ENCODE measurements at regions not wholly inside any gene's neighbourhood (a gene's known extent, or its start where the extent isn't known, plus 50 kb on each side); places are given as distances from the start of the nearest gene placed in this dataset.
A peak's percentile ranks its signal among the peaks of the same experiment; 100 is the strongest.

GRCh38 chr16:56108056-56108471, 83.2 kb upstream of the GNAO1 start:
- H2AFZ ChIP-seq (ENCODE audit: low read length) = no peak overlapping the region
- peaks cover 0 to 7% of the 10 kb centered on the region in 2 donors for H3K4me1 ChIP-seq (ENCODE audit: control insufficient read depth in 2 of 2, insufficient read depth in 1 of 2, low read depth in 1 of 2, low read length in 2 of 2)
- no peak overlapping the region for H3K9ac ChIP-seq (ENCODE audit: low read depth, low read length, poor library complexity)
- no peak overlapping the region for H3K4me3 ChIP-seq (ENCODE audit: low read length in 2 of 2)
- no peak overlapping the region for H3K23ac ChIP-seq (ENCODE audit: low read depth, low read length, poor library complexity)
- no peaks in the 10 kb centered on the region for H3K79me1 ChIP-seq (ENCODE audit: low read depth, low read length)
- no peak overlapping the region for H3K4me2 ChIP-seq (ENCODE audit: insufficient read depth, low read length, poor library complexity, severe bottlenecking)
- H3K18ac ChIP-seq (ENCODE audit: low read length) = no peak overlapping the region
- H2BK15ac ChIP-seq (ENCODE audit: low read length) = no peak overlapping the region
- H3K27ac ChIP-seq (replicated peaks; ENCODE audit: low read length) = no peak overlapping the region
- WGBS, 2 donors (ENCODE audit: extremely low coverage in 2 of 2, insufficient read length in 2 of 2, insufficient replicate concordance in 1 of 2) = no CpG with 5 or more reads among the region's 2 CpGs
- no peak overlapping the region for H2AK5ac ChIP-seq (ENCODE audit: low read depth, low read length)
- no peak overlapping the region for H2BK5ac ChIP-seq (ENCODE audit: low read length)
- no peak overlapping the region for H3K14ac ChIP-seq (ENCODE audit: low read length)
- no peak overlapping the region for H2BK12ac ChIP-seq (ENCODE audit: low read length)
- DNase-seq (ENCODE audit: low spot score) = no peak
- H4K91ac ChIP-seq (ENCODE audit: low read depth, low read length, poor library complexity) = no peak overlapping the region
- no peaks in the 10 kb centered on the region for H3K27me3 ChIP-seq (ENCODE audit: control insufficient read depth in 3 of 3, insufficient read depth in 3 of 3, low read depth in 1 of 3, low read length in 3 of 3)
- no peak overlapping the region for H2BK120ac ChIP-seq (ENCODE audit: low read depth, low read length)
- no peak overlapping the region for H4K8ac ChIP-seq (ENCODE audit: low read depth, low read length)
- H3K9me3 ChIP-seq (replicated peaks in 1 of 2; ENCODE audit: control insufficient read depth in 2 of 2, insufficient read depth in 1 of 2, low read depth in 1 of 2, low read length in 2 of 2) = no peaks in the 10 kb centered on the region
- no peaks in the 10 kb centered on the region for H3K36me3 ChIP-seq (replicated peaks in 1 of 2; ENCODE audit: control insufficient read depth in 2 of 2, insufficient read depth in 2 of 2, low read length in 2 of 2)
- no peak overlapping the region for H3K4ac ChIP-seq (ENCODE audit: low read length)

DNA sequence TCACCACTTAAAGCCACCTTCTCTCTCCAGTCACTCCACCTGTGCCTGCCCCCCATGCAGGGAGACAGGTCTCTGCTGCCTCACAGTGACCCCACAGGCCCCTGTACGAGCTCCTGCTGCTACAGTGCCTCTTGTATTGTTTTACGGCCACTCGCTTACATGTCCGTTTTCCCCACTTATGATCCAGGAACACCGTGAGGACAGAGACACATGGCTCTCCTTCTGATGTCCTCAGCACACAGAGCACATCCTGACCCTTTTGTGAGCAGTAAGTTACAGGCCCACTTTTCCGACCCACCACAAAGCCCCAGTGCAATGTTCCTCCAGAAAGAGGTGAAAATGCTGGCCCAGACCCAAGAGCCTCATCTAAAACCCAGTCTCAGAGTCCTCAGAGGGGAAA, 84.8 kb upstream of the GNAO1 start:
- DNase-seq (ENCODE audit: low spot score) = no peak
- Histone ChIP-seq H4K8ac (ENCODE audit: low read depth, low read length) (no peak overlapping the region), H2BK120ac (ENCODE audit: low read depth, low read length) (no peak overlapping the region), H2BK12ac (ENCODE audit: low read length) (no peak overlapping the region), H3K36me3 (replicated peaks in 1 of 2; ENCODE audit: control insufficient read depth in 2 of 2, insufficient read depth in 2 of 2, low read length in 2 of 2) (no peaks in the 10 kb centered on the region), H4K91ac (ENCODE audit: low read depth, low read length, poor library complexity) (no peak overlapping the region), H3K9ac (ENCODE audit: low read depth, low read length, poor library complexity) (no peak overlapping the region), H3K27ac (replicated peaks; ENCODE audit: low read length) (no peak overlapping the region), H2BK15ac (ENCODE audit: low read length) (no peak overlapping the region), H2AK5ac (ENCODE audit: low read depth, low read length) (no peak overlapping the region), H3K18ac (ENCODE audit: low read length) (no peak overlapping the region), H3K14ac (ENCODE audit: low read length) (no peak overlapping the region), H3K9me3 (replicated peaks in 1 of 2; ENCODE audit: control insufficient read depth in 2 of 2, insufficient read depth in 1 of 2, low read depth in 1 of 2, low read length in 2 of 2) (no peaks in the 10 kb centered on the region), H3K4ac (ENCODE audit: low read length) (no peak overlapping the region), H3K4me3 (ENCODE audit: low read length in 2 of 2) (no peak overlapping the region), H3K4me1 (ENCODE audit: control insufficient read depth in 2 of 2, insufficient read depth in 1 of 2, low read depth in 1 of 2, low read length in 2 of 2) (peaks cover 0 to 12% of the 10 kb centered on the region in 2 donors), H2AFZ (ENCODE audit: low read length) (no peak overlapping the region), H3K27me3 (ENCODE audit: control insufficient read depth in 3 of 3, insufficient read depth in 3 of 3, low read depth in 1 of 3, low read length in 3 of 3) (peaks cover 0 to 4% (median 0%) of the 10 kb centered on the region in 3 experiments), H3K4me2 (ENCODE audit: insufficient read depth, low read length, poor library complexity, severe bottlenecking) (no peak overlapping the region), H2BK5ac (ENCODE audit: low read length) (no peak overlapping the region), H3K23ac (ENCODE audit: low read depth, low read length, poor library complexity) (peak overlapping the region; percentile 25), H3K79me1 (ENCODE audit: low read depth, low read length) (no peaks in the 10 kb centered on the region)
- no CpG with 5 or more reads among the region's 6 CpGs for WGBS, 2 donors (ENCODE audit: extremely low coverage in 2 of 2, insufficient read length in 2 of 2, insufficient replicate concordance in 1 of 2)

DNA sequence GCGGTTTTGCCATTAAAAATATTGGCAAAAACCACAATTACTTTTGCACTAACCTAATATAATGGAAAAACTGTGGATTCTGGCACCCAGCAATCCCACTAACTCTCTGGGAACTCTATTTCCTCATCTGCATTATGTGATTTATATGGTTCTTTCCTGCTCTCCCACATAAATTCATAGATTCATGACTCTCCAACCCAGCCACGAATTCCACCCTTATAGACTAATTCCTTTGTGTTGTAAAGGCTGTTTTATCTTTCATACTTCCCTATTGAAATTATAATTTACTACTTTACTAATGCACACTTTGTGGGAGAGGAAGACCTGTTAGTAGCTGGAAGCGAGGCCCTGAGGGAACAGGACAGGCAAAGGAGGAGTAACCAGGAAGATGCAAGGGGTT, 88.4 kb upstream of the GNAO1 start:
- no peaks in the 10 kb centered on the region for H3K9me3 ChIP-seq (replicated peaks in 1 of 2; ENCODE audit: control insufficient read depth in 2 of 2, insufficient read depth in 1 of 2, low read depth in 1 of 2, low read length in 2 of 2)
- no peak overlapping the region for H3K27ac ChIP-seq (replicated peaks; ENCODE audit: low read length)
- no peak overlapping the region for H2BK120ac ChIP-seq (ENCODE audit: low read depth, low read length)
- no peak overlapping the region for H4K8ac ChIP-seq (ENCODE audit: low read depth, low read length)
- no peak overlapping the region for H3K4ac ChIP-seq (ENCODE audit: low read length)
- peaks cover 0 to 4% (median 0%) of the 10 kb centered on the region in 3 experiments for H3K27me3 ChIP-seq (ENCODE audit: control insufficient read depth in 3 of 3, insufficient read depth in 3 of 3, low read depth in 1 of 3, low read length in 3 of 3)
- WGBS, 2 donors (ENCODE audit: extremely low coverage in 2 of 2, insufficient read length in 2 of 2, insufficient replicate concordance in 1 of 2) = no CpG with 5 or more reads among the region's 3 CpGs
- no peaks in the 10 kb centered on the region for H3K79me1 ChIP-seq (ENCODE audit: low read depth, low read length)
- H3K14ac ChIP-seq (ENCODE audit: low read length) = no peak overlapping the region
- H3K23ac ChIP-seq (ENCODE audit: low read depth, low read length, poor library complexity) = no peak overlapping the region
- no peak overlapping the region for H3K4me2 ChIP-seq (ENCODE audit: insufficient read depth, low read length, poor library complexity, severe bottlenecking)
- H2AK5ac ChIP-seq (ENCODE audit: low read depth, low read length) = no peak overlapping the region
- H2BK5ac ChIP-seq (ENCODE audit: low read length) = no peak overlapping the region
- H3K18ac ChIP-seq (ENCODE audit: low read length) = peak overlapping the region; percentile 31
- H3K9ac ChIP-seq (ENCODE audit: low read depth, low read length, poor library complexity) = no peak overlapping the region
- H3K4me1 ChIP-seq (ENCODE audit: control insufficient read depth in 2 of 2, insufficient read depth in 1 of 2, low read depth in 1 of 2, low read length in 2 of 2) = peaks cover 0 to 6% of the 10 kb centered on the region in 2 donors
- no peak overlapping the region for H2BK15ac ChIP-seq (ENCODE audit: low read length)
- no peak overlapping the region for H3K4me3 ChIP-seq (ENCODE audit: low read length in 2 of 2)
- no peaks in the 10 kb centered on the region for H3K36me3 ChIP-seq (replicated peaks in 1 of 2; ENCODE audit: control insufficient read depth in 2 of 2, insufficient read depth in 2 of 2, low read length in 2 of 2)
- H2BK12ac ChIP-seq (ENCODE audit: low read length) = no peak overlapping the region
- DNase-seq (ENCODE audit: low spot score) = no peak
- no peak overlapping the region for H4K91ac ChIP-seq (ENCODE audit: low read depth, low read length, poor library complexity)
- no peak overlapping the region for H2AFZ ChIP-seq (ENCODE audit: low read length)

GRCh38 chr16:56102183-56102686, 89.1 kb upstream of the GNAO1 start:
- no peak overlapping the region for H4K8ac ChIP-seq (ENCODE audit: low read depth, low read length)
- H3K9me3 ChIP-seq (replicated peaks in 1 of 2; ENCODE audit: control insufficient read depth in 2 of 2, insufficient read depth in 1 of 2, low read depth in 1 of 2, low read length in 2 of 2) = no peaks in the 10 kb centered on the region
- H3K23ac ChIP-seq (ENCODE audit: low read depth, low read length, poor library complexity) = no peak overlapping the region
- H3K4ac ChIP-seq (ENCODE audit: low read length) = no peak overlapping the region
- H2BK5ac ChIP-seq (ENCODE audit: low read length) = no peak overlapping the region
- no peak overlapping the region for H3K27ac ChIP-seq (replicated peaks; ENCODE audit: low read length)
- H3K27me3 ChIP-seq (ENCODE audit: control insufficient read depth in 3 of 3, insufficient read depth in 3 of 3, low read depth in 1 of 3, low read length in 3 of 3) = peaks cover 0 to 4% (median 0%) of the 10 kb centered on the region in 3 experiments
- H3K4me3 ChIP-seq (ENCODE audit: low read length in 2 of 2) = no peak overlapping the region
- no peaks in the 10 kb centered on the region for H3K79me1 ChIP-seq (ENCODE audit: low read depth, low read length)
- no peak overlapping the region for H4K91ac ChIP-seq (ENCODE audit: low read depth, low read length, poor library complexity)
- DNase-seq (ENCODE audit: low spot score) = no peak
- H2AK5ac ChIP-seq (ENCODE audit: low read depth, low read length) = no peak overlapping the region
- H3K18ac ChIP-seq (ENCODE audit: low read length) = no peak overlapping the region
- no peak overlapping the region for H2BK120ac ChIP-seq (ENCODE audit: low read depth, low read length)
- H3K36me3 ChIP-seq (replicated peaks in 1 of 2; ENCODE audit: control insufficient read depth in 2 of 2, insufficient read depth in 2 of 2, low read length in 2 of 2) = no peaks in the 10 kb centered on the region
- no peak overlapping the region for H2BK12ac ChIP-seq (ENCODE audit: low read length)
- no peak overlapping the region for H2BK15ac ChIP-seq (ENCODE audit: low read length)
- no peak overlapping the region for H3K4me2 ChIP-seq (ENCODE audit: insufficient read depth, low read length, poor library complexity, severe bottlenecking)
- H3K9ac ChIP-seq (ENCODE audit: low read depth, low read length, poor library complexity) = no peak overlapping the region
- no CpG with 5 or more reads among the region's 13 CpGs for WGBS, 2 donors (ENCODE audit: extremely low coverage in 2 of 2, insufficient read length in 2 of 2, insufficient replicate concordance in 1 of 2)
- H3K14ac ChIP-seq (ENCODE audit: low read length) = no peak overlapping the region
- peak overlapping the region; percentile 35 for H2AFZ ChIP-seq (ENCODE audit: low read length)
- H3K4me1 ChIP-seq (ENCODE audit: control insufficient read depth in 2 of 2, insufficient read depth in 1 of 2, low read depth in 1 of 2, low read length in 2 of 2) = peaks cover 0 to 6% of the 10 kb centered on the region in 2 donors

Data from neuronal stem cell (in vitro differentiated cells).